ENCODE measurements at regions not wholly inside any gene's neighbourhood (a gene's known extent, or its start where the extent isn't known, plus 50 kb on each side); places are given as distances from the start of the nearest gene placed in this dataset.

GRCh38 chr12:71333418-71333817 lies 106.2 kb upstream of the LGR5 start:
- BruUV-seq (replicated peaks) = no TSS peak
- Histone ChIP-seq H3K4me1 (ENCODE audit: control insufficient read depth in 1 of 2, insufficient read depth in 2 of 2, low read length in 2 of 2) (no peaks in the 10 kb centered on the region), H3K4me2 (ENCODE audit: low read length) (no peak overlapping the region), H4K20me1 (ENCODE audit: insufficient read depth) (no peaks in the 10 kb centered on the region), H3K27ac (ENCODE audit: low read depth, low read length) (no peak overlapping the region), H3K27me3 (ENCODE audit: insufficient read depth, low read length) (no peaks in the 10 kb centered on the region), H3K9me2 (ENCODE audit: insufficient read depth) (no peaks in the 10 kb centered on the region), H3K36me3 (ENCODE audit: control insufficient read depth in 1 of 2, insufficient read depth in 2 of 2, low read length in 2 of 2) (no peaks in the 10 kb centered on the region), H3K4me3 (replicated peaks in 1 of 2; ENCODE audit: low read depth in 1 of 2, low read length in 2 of 2) (no peak overlapping the region), H3K9me3 (ENCODE audit: control insufficient read depth in 1 of 2, insufficient read depth in 1 of 2, low read depth in 1 of 2, low read length in 2 of 2) (no peaks in the 10 kb centered on the region), H3K9ac (ENCODE audit: low read length) (no peak overlapping the region), H2AFZ (ENCODE audit: low read depth, low read length, poor library complexity, severe bottlenecking) (no peak overlapping the region), H3K79me2 (ENCODE audit: insufficient read depth, low read length) (no peaks in the 10 kb centered on the region)
- ATAC-seq (no peak), DNase-seq (ENCODE audit: low read depth, low spot score) (no peak)
- CTCF ChIA-PET = no interaction called here
- intact Hi-C loops (cut with micrococcal nuclease) = no loop called here
- TF ChIP-seq ZBTB33 (IDR thresholded peaks at IDR 0.05; ENCODE audit: extremely low read depth, insufficient replicate concordance, low read length) (no peak), ZNF274 (IDR thresholded peaks at IDR 0.05; ENCODE audit: low read depth, low read length) (no peak), CEBPB (IDR thresholded peaks at IDR 0.05; ENCODE audit: low read depth) (no peak), CTCF (IDR thresholded peaks at IDR 0.05 in 2 of 3, conservative IDR thresholded peaks at IDR 0.05 in 1 of 3; ENCODE audit: borderline replicate concordance in 1 of 3, insufficient read depth in 1 of 3, low read depth in 2 of 3, low read length in 2 of 3) (no peak), SRF (IDR thresholded peaks at IDR 0.05; ENCODE audit: low read depth) (no peak), JUND (IDR thresholded peaks at IDR 0.05) (no peak), ZFX (IDR thresholded peaks at IDR 0.05) (no peak), SP1 (IDR thresholded peaks at IDR 0.05; ENCODE audit: low read depth) (no peak), SIN3A (IDR thresholded peaks at IDR 0.05; ENCODE audit: low read depth) (no peak), EZH2phosphoT487 (IDR thresholded peaks at IDR 0.05; ENCODE audit: borderline replicate concordance) (no peak), TCF7L2 (IDR thresholded peaks at IDR 0.05; ENCODE audit: borderline replicate concordance, extremely low read depth, insufficient read depth, insufficient read length) (no peak), ATF3 (IDR thresholded peaks at IDR 0.05) (no peak), POLR2A (IDR thresholded peaks at IDR 0.05; ENCODE audit: borderline replicate concordance, extremely low read depth, insufficient read depth, insufficient read length) (no peak), ELF1 (IDR thresholded peaks at IDR 0.05; ENCODE audit: borderline replicate concordance, low read depth) (no peak), FOSL1 (IDR thresholded peaks at IDR 0.05; ENCODE audit: low read depth) (no peak), EZH2 (IDR thresholded peaks at IDR 0.05) (no peak), REST (IDR thresholded peaks at IDR 0.05; ENCODE audit: low read depth) (no peak), MAX (IDR thresholded peaks at IDR 0.05) (no peak), CBX3 (IDR thresholded peaks at IDR 0.05; ENCODE audit: low read depth) (no peak)
- RAD21 ChIA-PET (ENCODE audit: low non-redundant PET in 1 of 2, low total read pairs in 2 of 2, uncharacterized antibody in 2 of 2, unreplicated experiment in 2 of 2) = no interaction called here
- POLR2A ChIA-PET = no interaction called here

All from HCT116 (cell line).